ENCODE measurements at regions not wholly inside any gene's neighbourhood (a gene's known extent, or its start where the extent isn't known, plus 50 kb on each side); places are given as distances from the start of the nearest gene placed in this dataset.

- H3K27ac ChIP-seq = no peak overlapping the region
- DNase-seq = no peak
- no peaks in the 10 kb centered on the region for H3K4me1 ChIP-seq
- H3K9me3 ChIP-seq = no peaks in the 10 kb centered on the region
- no peaks in the 10 kb centered on the region for H3K36me3 ChIP-seq
- no peak for TF ChIP-seq CTCF (IDR thresholded peaks at IDR 0.05)
- no peak overlapping the region for H3K9ac ChIP-seq (ENCODE audit: low read depth in 2 of 2, low read length in 2 of 2)
- intact Hi-C loops (cut with DNase I) = loop anchor here (10.0 kb wide), 2 partner anchors 509 to 749 kb away; no protein-coding TSS in a partner anchor
- H3K27me3 ChIP-seq = no peaks in the 10 kb centered on the region
- H3K4me3 ChIP-seq = no peak overlapping the region
Observed at GRCh38 chr3:117523418-117523817, 813.8 kb downstream of the TUSC7 start.

- no peak for TF ChIP-seq CTCF (IDR thresholded peaks at IDR 0.05)
- no peak overlapping the region for H3K27ac ChIP-seq
Observed at GRCh38 chr3:117524890-117525289, 815.3 kb downstream of the TUSC7 start.

DNA sequence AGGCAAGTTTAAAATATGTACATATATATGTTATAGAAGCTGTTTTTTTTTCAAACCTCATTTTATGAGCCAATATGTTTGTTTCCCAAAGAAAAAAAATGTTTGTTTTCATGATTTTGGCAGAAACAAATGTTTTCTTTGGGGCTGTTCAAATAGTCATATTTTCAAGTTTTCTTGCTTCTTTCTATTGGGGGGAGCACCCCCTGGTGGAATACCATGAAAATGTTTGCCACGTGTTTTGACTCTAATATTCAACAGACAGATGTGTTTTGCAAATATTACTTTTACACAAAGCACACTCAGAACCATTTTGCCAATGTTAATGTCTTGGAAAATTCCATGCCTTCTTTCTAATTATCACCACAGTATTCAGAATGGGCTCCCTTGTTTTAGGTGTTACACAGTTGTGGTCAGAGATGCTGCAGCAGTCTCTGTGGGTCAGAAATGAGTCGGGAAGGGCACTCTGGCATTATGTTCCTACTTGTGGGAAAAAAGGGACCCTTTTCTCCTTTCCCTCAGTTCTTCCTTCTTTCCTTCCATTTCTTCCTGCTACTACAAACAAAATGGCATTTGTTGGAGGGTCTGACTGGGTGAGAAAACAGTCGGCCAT lies 817.0 kb downstream of the TUSC7 start:
- TF ChIP-seq CTCF (IDR thresholded peaks at IDR 0.05) = peak; percentile 59
- H3K36me3 ChIP-seq = no peaks in the 10 kb centered on the region
- intact Hi-C loops (cut with DNase I) = loop anchor here (10.0 kb wide), 2 partner anchors 512 to 752 kb away; no protein-coding TSS in a partner anchor
- no peak overlapping the region for H3K27ac ChIP-seq
- peak; percentile 27 for DNase-seq
- H3K9ac ChIP-seq (ENCODE audit: low read depth in 2 of 2, low read length in 2 of 2) = no peak overlapping the region
- H3K4me3 ChIP-seq = no peak overlapping the region
- H3K4me1 ChIP-seq = no peaks in the 10 kb centered on the region
- H3K27me3 ChIP-seq = no peaks in the 10 kb centered on the region
- H3K9me3 ChIP-seq = no peaks in the 10 kb centered on the region

More at GRCh38 chr3:117524890-117525289, 815.3 kb downstream of the TUSC7 start:
- no peak overlapping the region for H3K4me3 ChIP-seq
- H3K27me3 ChIP-seq = no peaks in the 10 kb centered on the region
- no peak overlapping the region for H3K9ac ChIP-seq (ENCODE audit: low read depth in 2 of 2, low read length in 2 of 2)
- intact Hi-C loops (cut with DNase I) = loop anchor here (10.0 kb wide), 2 partner anchors 510 to 750 kb away; no protein-coding TSS in a partner anchor
- no peaks in the 10 kb centered on the region for H3K9me3 ChIP-seq
- no peaks in the 10 kb centered on the region for H3K4me1 ChIP-seq
- DNase-seq = no peak
- no peaks in the 10 kb centered on the region for H3K36me3 ChIP-seq

- no peak for TF ChIP-seq CTCF (IDR thresholded peaks at IDR 0.05)
- Histone ChIP-seq H3K36me3 (no peaks in the 10 kb centered on the region), H3K27ac (no peak overlapping the region), H3K4me1 (no peaks in the 10 kb centered on the region), H3K4me3 (no peak overlapping the region), H3K27me3 (no peaks in the 10 kb centered on the region), H3K9me3 (no peaks in the 10 kb centered on the region), H3K9ac (ENCODE audit: low read depth in 2 of 2, low read length in 2 of 2) (no peak overlapping the region)
- DNase-seq = no peak
- intact Hi-C loops (cut with DNase I) = loop anchor here (10.0 kb wide), 2 partner anchors 513 to 753 kb away; no protein-coding TSS in a partner anchor
Observed at GRCh38 chr3:117527346-117527745, 817.8 kb downstream of the TUSC7 start.

GRCh38 chr3:117528688-117529087 lies 819.1 kb downstream of the TUSC7 start:
- no peaks in the 10 kb centered on the region for H3K27me3 ChIP-seq
- no peak overlapping the region for H3K4me3 ChIP-seq
- H3K9me3 ChIP-seq = no peaks in the 10 kb centered on the region
- no peak for DNase-seq
- intact Hi-C loops (cut with DNase I) = loop anchor here (10.0 kb wide), 2 partner anchors 514 to 754 kb away; no protein-coding TSS in a partner anchor
- H3K4me1 ChIP-seq = no peaks in the 10 kb centered on the region
- H3K27ac ChIP-seq = no peak overlapping the region
- H3K9ac ChIP-seq (ENCODE audit: low read depth in 2 of 2, low read length in 2 of 2) = no peak overlapping the region
- no peak for TF ChIP-seq CTCF (IDR thresholded peaks at IDR 0.05)
- H3K36me3 ChIP-seq = no peaks in the 10 kb centered on the region

Measured in colonic mucosa (tissue), 4 donors.